Neuronal stem cell (in vitro differentiated cells): ENCODE measurements at regions not wholly inside any gene's neighbourhood (a gene's known extent, or its start where the extent isn't known, plus 50 kb on each side); places are given as distances from the start of the nearest gene placed in this dataset.

Experiments used
- DNase-seq: peaks from one replicate; pipeline ENCODE4 v3.0.0-alpha.2; 2013; ENCODE audit warnings: low spot score
- H2AFZ ChIP-seq: one replicate; pipeline ENCODE4 v1.6.1; 2013; ENCODE audit warnings: mild to moderate bottlenecking, low read length, inconsistent platforms
- H2AK5ac ChIP-seq: 2 replicates; pipeline ENCODE4 v1.6.1; 2013; ENCODE audit warnings: low read depth, mild to moderate bottlenecking, inconsistent platforms, low read length, moderate library complexity, mixed read lengths
- H2BK120ac ChIP-seq: 2 replicates; pipeline ENCODE4 v1.6.1; 2013; ENCODE audit warnings: low read depth, mild to moderate bottlenecking, inconsistent platforms, low read length, moderate library complexity, mixed read lengths
- H2BK12ac ChIP-seq: one replicate; pipeline ENCODE4 v1.6.1; 2013; ENCODE audit warnings: low read length, inconsistent platforms
- H2BK15ac ChIP-seq: 2 replicates; pipeline ENCODE4 v1.6.1; 2013; ENCODE audit warnings: mild to moderate bottlenecking, low read length, inconsistent platforms, mixed read lengths
- H2BK5ac ChIP-seq: one replicate; pipeline ENCODE4 v1.6.1; 2013; ENCODE audit warnings: inconsistent platforms, mild to moderate bottlenecking, low read length, moderate library complexity
- H3K14ac ChIP-seq: one replicate; pipeline ENCODE4 v1.6.1; 2013; ENCODE audit warnings: low read length, inconsistent platforms
- H3K18ac ChIP-seq: 2 replicates; pipeline ENCODE4 v1.6.1; 2013; ENCODE audit warnings: low read length, inconsistent platforms
- H3K23ac ChIP-seq: 2 replicates; pipeline ENCODE4 v1.6.1; 2013; ENCODE audit warnings: low read depth, mild to moderate bottlenecking, mixed read lengths, low read length, inconsistent platforms; ENCODE audit not compliant: poor library complexity
- H3K27ac ChIP-seq: replicated peaks from 3 replicates; pipeline ENCODE4 v1.5.1; 2013; ENCODE audit warnings: low read length, inconsistent platforms
- H3K27me3 ChIP-seq, 3 experiments: 2 replicates each; pipeline ENCODE4 v1.6.1; 2013; ENCODE audit warnings: low read length in 3 of 3, mild to moderate bottlenecking in 2 of 3, inconsistent platforms in 1 of 3, low read depth in 1 of 3, mixed read lengths in 1 of 3, moderate library complexity in 1 of 3; ENCODE audit not compliant: control insufficient read depth in 3 of 3, insufficient read depth in 3 of 3
- H3K36me3 ChIP-seq, 2 donors: replicated peaks in 1 of 2; 2 replicates each; pipeline ENCODE4 v1.6.1; 2013; ENCODE audit warnings: low read length in 2 of 2; ENCODE audit not compliant: control insufficient read depth in 2 of 2, insufficient read depth in 2 of 2
- H3K4ac ChIP-seq: 2 replicates; pipeline ENCODE4 v1.6.1; 2013; ENCODE audit warnings: inconsistent platforms, mild to moderate bottlenecking, low read length, moderate library complexity
- H3K4me1 ChIP-seq, 2 donors: 1 replicate in 1 of 2; 2 replicates in 1 of 2; pipeline ENCODE4 v1.6.1; 2013; ENCODE audit warnings: low read length in 2 of 2, low read depth in 1 of 2; ENCODE audit not compliant: control insufficient read depth in 2 of 2, insufficient read depth in 1 of 2
- H3K4me2 ChIP-seq: one replicate; pipeline ENCODE4 v1.6.1; 2013; ENCODE audit warnings: mild to moderate bottlenecking, low read length, inconsistent platforms; ENCODE audit not compliant: insufficient read depth, poor library complexity, severe bottlenecking
- H3K4me3 ChIP-seq, 2 donors: 2 replicates each; pipeline ENCODE4 v1.5.1; 2013; ENCODE audit warnings: low read length in 2 of 2, mild to moderate bottlenecking in 2 of 2, inconsistent platforms in 1 of 2, moderate library complexity in 1 of 2
- H3K79me1 ChIP-seq: one replicate; pipeline ENCODE4 v1.6.1; 2013; ENCODE audit warnings: low read depth, mild to moderate bottlenecking, inconsistent platforms, low read length, moderate library complexity
- H3K9ac ChIP-seq: one replicate; pipeline ENCODE4 v1.6.1; 2013; ENCODE audit warnings: mild to moderate bottlenecking, low read depth, low read length, inconsistent platforms; ENCODE audit not compliant: poor library complexity
- H3K9me3 ChIP-seq, 2 donors: replicated peaks in 1 of 2; 2 replicates each; pipeline versions ENCODE3 to v1.6.1; 2013; ENCODE audit warnings: low read length in 2 of 2, mild to moderate bottlenecking in 2 of 2, inconsistent platforms in 1 of 2, low read depth in 1 of 2, mixed read lengths in 1 of 2, moderate library complexity in 1 of 2; ENCODE audit not compliant: control insufficient read depth in 2 of 2, insufficient read depth in 1 of 2
- H4K8ac ChIP-seq: one replicate; pipeline ENCODE4 v1.6.1; 2013; ENCODE audit warnings: low read depth, mild to moderate bottlenecking, inconsistent platforms, low read length, moderate library complexity
- H4K91ac ChIP-seq: one replicate; pipeline ENCODE4 v1.6.1; 2013; ENCODE audit warnings: low read length, low read depth, mild to moderate bottlenecking, inconsistent platforms; ENCODE audit not compliant: poor library complexity
- WGBS, 2 donors: extraction: QIAGEN DNeasy Blood & Tissue Kit; methylation state at CpG; one replicate each; pipeline ENCODE4 v1.1.7; 2013; ENCODE audit warnings: missing lambda C conversion rate in 2 of 2, mixed read lengths in 1 of 2; ENCODE audit not compliant: insufficient read length in 2 of 2, insufficient replicate concordance in 1 of 2; ENCODE audit errors: extremely low coverage in 2 of 2; 5-methylcytosine and 5-hydroxymethylcytosine counted together

GRCh38 chr1:168893359-168893801 is 164.4 kb upstream of the DPT start:
- Histone ChIP-seq H2BK15ac (no peak overlapping the region), H3K27me3 (no peaks in the 10 kb centered on the region), H2AK5ac (no peak overlapping the region), H3K4me2 (no peak overlapping the region), H3K18ac (no peak overlapping the region), H3K79me1 (no peaks in the 10 kb centered on the region), H3K9me3 (no peaks in the 10 kb centered on the region), H2BK120ac (no peak overlapping the region), H3K23ac (no peak overlapping the region), H4K8ac (no peak overlapping the region), H3K4me3 (no peak overlapping the region), H3K36me3 (no peaks in the 10 kb centered on the region), H2BK12ac (no peak overlapping the region), H3K4ac (no peak overlapping the region), H4K91ac (no peak overlapping the region), H2AFZ (no peak overlapping the region), H2BK5ac (no peak overlapping the region), H3K4me1 (no peaks in the 10 kb centered on the region), H3K14ac (no peak overlapping the region), H3K9ac (no peak overlapping the region), H3K27ac (no peak overlapping the region)
- no peak for DNase-seq
- no CpG with 5 or more reads among the region's 3 CpGs for whole genome bisulfite sequencing, 2 donors

- DNase-seq = no peak
- Histone ChIP-seq H3K18ac (no peak overlapping the region), H2AFZ (no peak overlapping the region), H3K27me3 (no peaks in the 10 kb centered on the region), H3K27ac (no peak overlapping the region), H2BK12ac (no peak overlapping the region), H3K79me1 (no peaks in the 10 kb centered on the region), H3K4ac (no peak overlapping the region), H3K14ac (no peak overlapping the region), H2BK5ac (no peak overlapping the region), H3K4me2 (no peak overlapping the region), H3K9ac (no peak overlapping the region), H2AK5ac (no peak overlapping the region), H2BK120ac (no peak overlapping the region), H3K23ac (no peak overlapping the region), H3K36me3 (no peaks in the 10 kb centered on the region), H4K8ac (no peak overlapping the region), H3K9me3 (no peaks in the 10 kb centered on the region), H3K4me3 (no peak overlapping the region), H3K4me1 (no peaks in the 10 kb centered on the region), H2BK15ac (no peak overlapping the region), H4K91ac (no peak overlapping the region)
- no CpG with 5 or more reads among the region's 4 CpGs for WGBS, 2 donors
These were observed 165.4 kb upstream of the DPT start for GRCh38 chr1:168894397-168894903.

GRCh38 chr1:168897249-168897648 is 168.2 kb upstream of the DPT start:
- H2BK5ac ChIP-seq = no peak overlapping the region
- no peaks in the 10 kb centered on the region for H3K9me3 ChIP-seq
- H3K36me3 ChIP-seq = no peaks in the 10 kb centered on the region
- H2BK15ac ChIP-seq = no peak overlapping the region
- no peak overlapping the region for H4K8ac ChIP-seq
- no peak overlapping the region for H2BK120ac ChIP-seq
- H3K27ac ChIP-seq = no peak overlapping the region
- H3K27me3 ChIP-seq = no peaks in the 10 kb centered on the region
- no peak overlapping the region for H2BK12ac ChIP-seq
- H2AFZ ChIP-seq = no peak overlapping the region
- H3K14ac ChIP-seq = no peak overlapping the region
- H4K91ac ChIP-seq = no peak overlapping the region
- H3K4me2 ChIP-seq = no peak overlapping the region
- H3K18ac ChIP-seq = no peak overlapping the region
- DNase-seq = no peak
- H3K4me3 ChIP-seq = no peak overlapping the region
- H3K79me1 ChIP-seq = no peaks in the 10 kb centered on the region
- no peaks in the 10 kb centered on the region for H3K4me1 ChIP-seq
- WGBS, 2 donors = no CpG with 5 or more reads among the region's 2 CpGs
- no peak overlapping the region for H3K4ac ChIP-seq
- H3K23ac ChIP-seq = no peak overlapping the region
- H3K9ac ChIP-seq = no peak overlapping the region
- H2AK5ac ChIP-seq = no peak overlapping the region

- Histone ChIP-seq H3K4me1 (no peaks in the 10 kb centered on the region), H3K27me3 (no peaks in the 10 kb centered on the region), H3K14ac (no peak overlapping the region), H2AK5ac (no peak overlapping the region), H3K9me3 (no peaks in the 10 kb centered on the region), H3K23ac (no peak overlapping the region), H2BK12ac (no peak overlapping the region), H3K4me2 (no peak overlapping the region), H4K91ac (no peak overlapping the region), H3K4me3 (no peak overlapping the region), H3K18ac (no peak overlapping the region), H4K8ac (no peak overlapping the region), H3K79me1 (no peaks in the 10 kb centered on the region), H3K4ac (no peak overlapping the region), H3K9ac (no peak overlapping the region), H2BK120ac (no peak overlapping the region), H2BK5ac (no peak overlapping the region), H2AFZ (no peak overlapping the region), H3K27ac (no peak overlapping the region), H2BK15ac (no peak overlapping the region), H3K36me3 (no peaks in the 10 kb centered on the region)
- WGBS, 2 donors = no CpG with 5 or more reads among the region's 2 CpGs
- no peak for DNase-seq
These were observed 174.3 kb upstream of the DPT start for GRCh38 chr1:168903237-168903830.
